NCI-H1694 treated with DMSO at 0.1 percent for 48 hours (cell line): ENCODE measurements at regions not wholly inside any gene's neighbourhood (a gene's known extent, or its start where the extent isn't known, plus 50 kb on each side); places are given as distances from the start of the nearest gene placed in this dataset.

Source experiments
- DNase-seq: peaks from one replicate; lab custom pipeline; 2025; lab: John Stamatoyannopoulos, UW

DNA sequence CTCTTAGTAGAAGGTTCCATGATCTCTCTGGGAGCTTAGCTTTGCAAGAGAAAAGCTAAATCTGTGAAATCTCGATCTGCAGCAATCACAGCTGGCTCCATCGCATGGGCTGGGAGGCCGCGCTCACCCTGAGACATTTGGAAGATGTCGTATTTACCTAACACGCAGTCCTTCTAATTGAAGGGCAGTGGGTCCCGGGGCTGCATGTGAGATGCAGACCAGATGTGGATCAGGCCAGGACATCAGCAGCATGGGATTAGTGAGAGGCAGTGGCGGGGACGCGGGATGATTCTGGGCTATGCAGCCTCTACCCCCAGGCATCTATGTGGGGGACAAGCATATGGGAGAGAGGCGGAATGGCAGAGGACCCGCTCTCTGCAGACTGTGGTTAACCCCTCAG is 312.4 kb upstream of the RTL1 start:
- DNase-seq: no peak

DNA sequence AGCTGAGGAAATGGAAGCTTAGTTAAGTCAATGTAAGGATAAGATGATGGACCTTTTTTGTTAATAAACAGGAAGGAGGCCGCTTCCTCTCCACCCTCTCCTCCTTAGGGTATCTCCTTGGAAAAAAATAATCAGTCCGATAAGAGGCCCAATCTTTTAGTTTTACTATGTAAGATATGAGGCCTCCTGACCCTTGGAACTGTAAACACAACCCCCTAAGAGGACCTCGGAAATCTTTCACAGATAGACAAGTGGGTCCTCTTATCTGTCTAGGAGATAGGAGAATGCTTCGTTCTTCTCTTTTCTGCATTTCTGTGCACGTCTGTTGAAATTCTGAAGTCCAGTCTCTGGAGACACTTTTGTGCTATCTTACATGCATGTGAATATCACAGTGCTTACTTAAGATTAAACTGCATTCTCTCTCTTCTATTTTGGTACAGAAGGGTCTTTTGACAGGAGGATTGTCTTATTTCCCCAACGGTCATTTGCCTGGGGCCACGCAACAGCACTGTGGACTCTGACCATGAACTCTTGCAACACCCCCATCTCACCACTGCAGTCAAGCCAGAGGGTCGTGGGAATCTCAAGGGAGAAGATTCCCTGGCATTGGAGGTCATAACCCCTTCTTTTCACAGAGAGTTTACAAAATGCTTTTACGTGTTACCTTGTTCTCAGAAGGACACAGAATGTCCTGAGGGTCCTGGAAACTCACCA is 313.0 kb upstream of the RTL1 start:
- no peak for DNase-seq

DNA sequence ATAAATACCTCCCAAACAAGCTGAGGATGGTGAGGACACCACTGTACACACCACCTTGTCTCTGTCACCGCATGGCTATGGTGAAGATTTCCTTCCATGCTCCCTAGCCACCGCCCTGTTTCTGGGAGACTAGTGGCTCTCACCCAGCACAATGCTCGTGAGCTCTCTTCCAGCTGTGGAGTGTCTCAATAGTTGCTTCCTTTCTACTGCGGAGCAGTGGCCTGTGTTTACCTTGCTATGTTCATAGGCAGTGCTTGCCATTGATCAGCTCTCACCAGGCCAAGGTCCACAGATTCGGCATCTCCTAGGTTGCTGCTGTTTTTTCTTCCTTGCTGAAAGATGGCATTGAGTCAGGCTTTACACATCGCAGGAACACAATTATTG is 313.6 kb upstream of the RTL1 start:
- DNase-seq: no peak

DNA sequence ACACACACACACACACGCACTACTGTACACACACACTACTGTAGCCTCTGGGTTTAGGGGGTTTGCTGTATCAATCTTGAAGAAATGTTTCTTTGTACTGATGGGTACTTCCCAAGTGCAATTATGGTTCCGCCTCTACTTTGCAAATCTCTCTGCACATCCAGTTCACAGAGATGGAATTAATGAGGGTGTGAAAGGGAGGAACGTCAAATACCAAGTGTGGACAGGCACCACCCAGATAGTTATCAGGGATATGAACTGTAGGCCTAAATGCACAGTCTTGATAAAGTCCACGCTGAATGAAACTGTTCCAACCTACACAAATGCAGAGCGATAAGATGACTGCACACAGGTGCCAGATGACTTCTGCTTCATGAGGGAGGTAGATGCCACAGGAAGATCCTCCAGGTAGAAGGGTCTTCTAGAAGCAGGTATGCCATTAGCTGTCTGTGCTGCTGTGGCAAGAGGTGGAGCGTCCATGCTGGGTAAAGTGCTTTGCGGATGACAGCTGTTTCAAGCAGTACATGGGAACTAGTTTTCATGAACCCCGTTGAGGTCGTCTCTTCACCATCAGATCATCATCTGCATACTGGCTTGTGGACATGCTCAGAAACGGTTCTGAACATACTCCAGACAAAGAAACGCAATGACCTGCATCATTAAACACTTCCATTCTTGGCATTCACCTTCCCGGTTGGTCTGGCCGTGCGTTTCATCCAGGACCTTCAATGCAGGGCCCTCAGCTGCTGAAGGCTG is 314.3 kb upstream of the RTL1 start:
- DNase-seq: no peak

DNA sequence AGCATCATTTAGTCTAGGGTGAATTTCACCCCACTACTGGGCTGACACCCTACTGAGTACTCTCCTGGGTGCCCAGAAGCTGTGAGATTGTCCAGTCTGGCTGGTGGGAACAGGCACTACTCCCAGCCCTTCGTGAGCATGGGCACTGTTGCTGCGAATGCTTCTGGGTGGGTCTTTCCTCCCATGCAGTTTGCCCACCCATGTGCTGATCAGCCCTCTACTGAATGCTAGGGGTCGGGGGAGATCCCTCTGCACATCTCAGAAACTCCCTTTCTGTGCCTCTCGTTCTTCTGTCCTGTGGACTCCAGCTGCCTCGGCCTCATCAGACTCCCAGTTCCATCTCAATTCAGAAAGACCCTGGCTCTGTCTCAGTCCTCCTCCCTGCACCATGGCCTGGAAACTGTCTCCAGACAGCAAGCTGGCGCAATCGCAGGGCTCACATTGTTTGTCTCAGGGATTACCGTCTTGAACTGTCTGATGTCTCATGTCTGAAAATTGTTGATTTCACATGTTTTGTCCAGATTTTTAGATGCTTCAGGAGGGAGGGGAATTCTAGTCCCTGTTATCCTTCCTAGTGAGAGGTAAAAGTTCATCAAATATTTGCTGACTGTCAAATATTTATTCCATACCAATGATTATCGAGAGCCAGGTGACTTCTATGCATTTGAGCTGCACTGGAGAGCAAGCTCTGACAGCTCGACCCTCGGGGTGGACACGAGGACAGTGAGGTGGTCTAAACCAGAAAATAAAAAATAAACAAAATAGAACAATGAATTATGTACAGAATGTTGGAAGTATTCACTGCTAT is 316.6 kb upstream of the RTL1 start:
- no peak for DNase-seq

DNA sequence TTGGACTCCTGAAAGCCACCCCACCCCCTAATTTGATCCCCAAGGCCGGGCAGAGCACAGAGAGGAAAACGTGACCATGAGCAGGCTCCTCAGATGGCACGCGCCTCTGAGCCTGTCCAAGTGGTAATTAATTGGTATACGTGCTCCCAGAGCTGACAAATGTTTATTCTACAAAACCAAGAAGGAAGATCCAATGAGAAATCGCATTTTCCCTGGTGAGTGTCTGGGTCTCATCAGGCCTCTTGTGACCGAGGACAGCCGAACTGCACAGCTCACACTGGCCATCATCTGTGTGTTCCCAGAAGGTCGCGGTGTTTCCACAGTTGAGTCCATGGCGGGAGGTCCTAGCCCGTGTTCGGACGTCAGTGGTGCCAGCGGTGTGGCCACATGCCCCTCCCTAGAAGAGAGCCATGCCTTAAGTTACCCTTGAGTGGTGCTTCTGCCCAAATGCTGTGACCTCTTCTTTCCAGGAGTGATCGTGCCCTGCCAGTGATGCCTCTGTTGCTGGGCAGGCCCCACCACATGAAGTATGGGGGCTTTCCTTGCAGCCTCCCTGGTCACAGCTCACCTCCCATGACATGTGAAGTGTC is 317.5 kb upstream of the RTL1 start:
- DNase-seq: no peak

DNA sequence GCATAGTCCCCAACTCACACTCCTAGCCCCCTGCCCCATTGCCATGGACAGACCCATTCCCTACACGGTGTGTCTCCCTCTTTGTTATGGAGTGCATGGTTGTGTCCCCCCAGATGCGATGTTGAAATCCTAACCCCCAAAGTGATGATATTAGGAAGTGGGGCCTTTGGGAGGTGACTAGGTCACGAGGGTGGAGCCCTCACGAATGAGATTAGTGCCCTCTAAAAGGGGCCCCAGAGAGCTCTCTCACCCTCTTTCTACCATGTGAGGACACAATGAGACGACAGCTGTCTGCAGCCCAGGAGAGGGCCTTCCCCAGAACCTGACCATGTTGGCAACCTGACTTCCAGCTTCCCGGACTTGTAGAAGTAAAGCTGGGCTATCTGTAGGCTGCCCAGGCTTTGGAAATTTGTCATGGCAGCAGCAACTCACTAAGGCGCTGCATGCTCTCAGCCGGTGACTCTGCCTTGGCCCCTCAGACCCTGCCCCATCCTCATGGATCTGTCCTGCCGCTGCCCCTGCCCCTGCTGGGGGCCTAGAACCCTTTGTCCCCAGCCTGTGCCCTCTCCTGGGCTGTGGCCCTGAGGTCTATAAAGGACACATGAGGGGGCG is 318.1 kb upstream of the RTL1 start:
- no peak for DNase-seq

DNA sequence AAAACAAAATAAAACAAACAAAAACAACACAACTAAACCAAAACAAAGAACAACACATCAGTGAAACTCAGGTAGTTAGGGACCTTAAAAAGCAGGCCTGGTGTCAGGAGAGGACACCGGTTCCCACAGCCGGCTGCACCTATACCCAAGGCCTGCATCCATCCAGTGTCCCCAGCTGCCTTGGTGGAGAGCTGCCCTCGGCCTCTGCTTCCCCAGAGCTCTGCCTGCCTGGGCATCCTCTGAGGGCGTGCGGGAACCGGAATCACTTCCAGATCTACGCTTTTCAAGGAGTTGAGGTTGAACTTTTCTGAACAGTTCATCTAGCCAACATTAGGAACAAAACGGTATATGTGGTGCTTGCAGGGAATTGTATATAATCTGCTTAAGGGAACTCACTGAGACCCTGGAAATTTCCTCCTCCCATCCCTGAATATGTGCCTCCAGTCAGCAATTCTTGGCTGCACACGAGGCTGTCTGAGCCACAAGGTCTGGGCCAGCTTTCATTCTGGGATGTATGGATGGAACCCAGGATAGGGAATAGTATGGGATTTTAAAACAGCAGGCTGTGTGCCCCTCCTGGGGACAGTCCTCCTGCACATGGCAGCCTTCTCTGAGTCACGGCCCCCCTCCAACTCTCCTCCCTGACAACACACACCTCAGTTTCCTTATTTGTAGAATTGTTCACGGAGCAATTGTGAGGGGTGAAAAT is 319.0 kb upstream of the RTL1 start:
- no peak for DNase-seq

DNA sequence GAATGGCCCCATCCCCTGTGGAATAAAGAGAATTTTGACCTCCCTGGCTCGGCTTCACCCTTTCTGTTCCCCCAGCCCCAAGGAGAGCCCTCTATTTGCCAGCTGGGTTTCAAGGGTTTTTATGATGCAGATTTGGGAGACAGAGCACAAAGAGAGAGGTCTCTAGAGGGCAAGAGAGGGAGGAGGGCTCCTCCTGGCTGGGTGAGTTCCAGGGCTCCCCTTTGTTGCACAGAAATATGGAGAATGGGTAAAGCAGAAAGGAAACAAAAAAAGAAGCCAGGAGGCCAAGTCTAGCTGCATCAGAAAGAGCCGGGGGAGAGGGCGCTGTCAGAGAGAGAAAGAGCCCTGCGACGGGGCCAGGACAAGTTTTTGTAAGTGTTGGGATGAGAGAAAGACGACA is 319.6 kb upstream of the RTL1 start:
- no peak for DNase-seq

DNA sequence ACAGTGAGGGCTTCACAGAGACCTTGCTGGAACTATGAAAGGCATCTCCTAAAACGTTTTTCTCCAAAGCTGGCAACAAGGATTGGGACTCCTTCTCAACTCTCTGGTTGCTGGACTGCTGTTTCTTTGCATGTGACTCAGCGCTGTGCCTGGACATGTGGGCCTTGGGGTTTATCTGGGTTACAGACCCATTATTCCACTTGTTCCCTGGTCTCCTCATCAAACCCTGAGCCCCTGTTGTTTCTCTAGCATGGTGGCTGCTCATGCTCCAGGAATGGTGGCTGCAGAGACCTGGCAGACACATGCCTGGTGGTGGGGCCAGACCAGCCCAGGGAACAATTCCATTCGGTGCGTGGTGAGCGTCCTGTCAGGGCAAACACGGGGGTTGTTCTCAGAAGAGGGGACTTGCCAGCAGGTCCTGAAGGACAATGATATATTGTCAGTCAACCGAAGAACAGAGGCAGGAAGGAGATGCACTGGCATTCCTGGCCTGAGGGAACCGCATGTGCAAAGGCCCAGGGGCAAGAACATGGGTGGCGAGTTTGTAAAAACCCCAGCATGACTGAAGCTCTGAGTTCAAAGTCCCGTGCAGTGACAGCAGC is 320.1 kb upstream of the RTL1 start:
- no peak for DNase-seq

DNA sequence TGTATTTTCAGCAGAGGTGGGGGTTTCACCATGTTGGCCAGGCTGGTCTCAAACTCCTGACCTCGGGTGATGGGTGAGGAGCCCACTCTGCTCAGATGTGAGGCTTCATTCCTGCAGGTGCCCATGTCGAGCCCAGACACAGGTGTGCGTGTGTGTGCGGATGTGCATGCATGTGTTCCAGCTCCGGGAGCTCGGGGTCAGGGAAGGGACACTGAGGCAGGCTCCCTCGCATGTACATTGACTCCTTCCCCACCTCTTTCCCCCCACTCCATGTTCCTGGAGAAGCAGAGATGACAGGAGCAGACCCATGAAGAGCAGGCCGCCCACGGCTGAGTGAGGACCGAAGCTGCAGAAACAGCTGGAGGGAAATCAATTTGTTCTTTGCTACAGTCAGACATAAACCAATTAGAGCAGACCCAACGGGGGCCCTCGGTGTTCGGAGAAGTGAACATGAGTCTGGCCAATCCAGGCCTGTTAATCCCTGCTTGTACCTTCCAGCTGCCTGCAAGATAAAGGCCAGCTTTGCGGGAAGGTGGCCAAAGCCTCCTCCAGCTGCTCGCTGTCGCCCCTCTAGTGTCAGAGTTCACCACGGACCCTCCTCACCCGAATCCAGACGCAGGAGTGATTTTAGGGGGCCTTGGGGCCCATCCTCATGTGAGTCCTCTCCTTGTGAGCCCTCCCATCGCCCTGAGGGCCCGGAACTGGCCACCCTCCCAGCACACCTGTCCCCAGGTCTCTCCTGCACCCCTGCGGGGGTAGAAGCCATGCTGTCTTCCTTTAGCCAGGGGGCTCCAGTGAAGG is 321.0 kb upstream of the RTL1 start:
- DNase-seq: no peak

DNA sequence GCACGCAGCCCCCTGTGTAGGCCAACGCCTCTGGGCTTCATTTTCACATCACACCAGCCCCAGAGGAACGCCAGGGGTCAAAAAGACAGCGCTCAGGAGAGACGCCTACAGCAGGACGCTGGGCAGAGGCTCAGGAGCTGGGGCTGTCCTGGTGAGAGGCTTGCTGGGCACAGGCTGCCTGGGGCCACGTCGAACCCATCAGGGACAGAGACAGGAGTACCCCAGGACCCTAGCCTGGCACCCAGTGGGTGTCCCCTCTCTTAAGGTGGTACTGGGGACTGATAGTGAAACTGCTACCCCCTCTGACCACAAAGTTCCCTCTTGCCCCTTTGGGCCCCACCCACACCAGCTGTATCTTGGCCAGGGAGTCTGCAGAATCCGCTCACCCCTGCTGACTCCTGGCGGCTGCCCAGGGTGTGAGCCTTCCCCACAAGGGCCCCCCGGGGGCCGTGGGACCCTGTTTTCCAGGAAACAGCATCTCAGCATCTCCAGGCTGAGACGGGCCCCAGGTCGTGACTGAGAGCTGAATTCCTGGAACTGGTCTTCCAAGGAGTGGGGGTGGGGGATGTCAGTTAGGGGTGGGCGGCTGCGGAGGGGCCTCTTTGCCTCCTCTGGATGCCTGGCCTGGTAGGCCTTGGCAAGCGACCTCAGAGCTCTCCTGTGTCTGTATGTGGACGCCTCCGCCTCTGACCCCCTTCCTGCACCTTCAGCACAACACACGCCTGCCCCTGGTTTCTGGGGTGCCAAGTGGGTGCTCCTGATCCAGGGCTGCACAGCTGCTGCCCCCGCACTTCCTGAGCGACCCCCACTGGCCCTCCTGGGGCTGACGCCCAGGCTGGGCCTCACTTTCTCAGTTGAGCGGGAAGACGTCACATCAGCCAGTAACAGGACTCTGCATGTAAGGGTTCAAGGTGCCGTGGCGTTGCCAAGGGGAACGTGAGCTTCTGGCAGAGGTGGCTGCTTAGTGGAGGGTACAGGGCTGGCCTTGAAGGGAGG is 321.9 kb upstream of the RTL1 start:
- DNase-seq: no peak

DNA sequence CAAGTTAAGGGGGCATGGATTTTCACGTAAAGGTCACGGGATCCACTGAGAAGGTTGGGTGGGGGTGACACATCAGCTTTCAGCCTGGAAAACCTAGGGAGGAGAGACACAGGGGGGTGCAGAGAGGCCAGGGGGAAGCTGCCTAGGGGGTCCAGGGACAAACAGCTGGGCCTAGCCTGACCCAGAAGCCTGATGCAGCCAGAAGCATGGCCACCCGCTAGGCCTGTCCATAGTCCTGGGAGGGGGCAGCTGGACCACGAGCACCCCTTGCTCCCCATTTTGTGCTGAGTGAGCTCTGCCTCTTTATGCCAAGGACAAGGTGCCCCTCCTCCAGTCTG is 322.7 kb upstream of the RTL1 start:
- no peak for DNase-seq

DNA sequence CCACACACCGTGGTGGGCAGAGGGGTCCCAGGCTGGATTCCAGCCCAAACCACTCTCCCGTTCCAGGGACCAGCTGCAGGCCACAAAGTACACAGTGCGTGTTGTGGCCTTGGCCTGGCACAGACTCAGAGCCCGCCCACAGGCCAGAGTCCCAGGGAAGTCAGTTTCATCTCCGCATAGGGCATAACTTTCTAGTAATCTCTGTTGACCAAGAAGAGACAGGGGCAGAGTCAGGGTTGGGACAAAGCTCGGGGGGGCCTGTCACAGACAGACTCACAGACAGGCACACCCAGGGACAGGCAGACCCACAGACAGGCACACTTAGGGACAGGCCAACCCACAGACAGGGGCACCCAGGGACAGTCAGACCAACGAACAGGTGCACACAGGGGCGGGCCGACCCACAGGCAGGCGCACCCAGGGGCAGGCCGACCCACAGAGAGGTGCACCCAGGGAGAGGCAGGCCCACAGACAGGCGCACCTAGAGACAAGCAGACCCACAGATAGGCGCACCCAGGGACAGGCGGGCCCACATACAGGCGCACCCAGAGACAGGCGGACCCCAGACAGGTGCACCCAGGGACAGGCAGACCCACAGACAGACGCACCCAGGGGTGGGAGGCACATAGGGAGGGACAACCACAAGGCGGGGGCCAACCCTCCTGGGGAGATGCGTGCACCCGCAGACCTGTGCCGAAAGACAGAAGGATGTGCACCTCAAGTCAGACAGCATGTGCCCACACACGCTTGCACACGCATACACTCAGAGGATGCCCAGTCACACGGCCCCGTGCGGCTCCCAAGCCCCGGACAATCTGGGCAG is 323.3 kb upstream of the RTL1 start:
- DNase-seq: no peak

DNA sequence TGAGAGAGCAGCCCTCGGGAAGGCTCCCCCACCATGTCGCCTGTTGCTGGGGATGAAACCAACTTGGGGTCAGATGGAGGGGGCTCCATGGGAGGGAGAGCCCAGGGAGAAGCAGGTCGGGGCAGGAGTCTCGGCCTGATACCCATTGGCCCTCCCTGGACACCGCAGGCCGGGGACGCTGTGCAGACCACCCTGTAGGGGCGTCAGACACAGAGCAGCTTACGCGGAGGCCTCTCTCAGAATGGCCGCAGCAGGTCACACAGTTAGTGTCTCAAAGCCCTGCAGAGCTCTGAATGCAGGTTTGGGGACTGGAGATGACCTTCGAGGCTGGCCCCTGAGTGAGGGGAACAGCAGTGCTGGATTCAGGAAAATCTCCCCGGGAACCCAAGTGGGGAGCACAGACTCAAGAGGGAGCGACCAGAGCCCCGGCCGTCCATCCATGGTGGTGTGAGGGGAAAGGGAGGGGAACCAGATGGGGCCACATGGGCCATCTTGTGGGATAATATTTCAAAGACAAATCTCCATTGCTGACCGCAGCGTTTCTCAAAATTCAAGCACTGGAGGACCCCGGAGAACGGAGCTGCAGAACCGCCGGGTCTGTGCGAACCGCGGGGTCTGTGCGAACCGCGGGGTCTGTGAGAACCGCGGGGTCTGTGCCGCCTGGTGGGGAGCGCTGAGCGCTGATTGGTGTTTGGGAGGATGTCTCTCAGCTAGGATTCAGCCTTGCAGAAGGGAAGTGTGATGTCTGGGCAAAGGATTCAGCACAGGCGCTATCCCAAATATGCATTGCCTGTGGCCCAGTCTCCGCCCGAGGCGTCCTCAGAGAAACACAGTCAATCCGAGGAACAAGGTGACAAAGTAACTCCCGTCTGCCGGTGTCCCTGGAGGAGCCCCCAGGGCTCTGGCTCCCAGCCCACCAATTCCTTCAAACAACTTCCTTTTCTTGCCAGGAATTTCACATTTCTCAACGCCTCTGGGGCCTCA is 324.4 kb upstream of the RTL1 start:
- no peak for DNase-seq

DNA sequence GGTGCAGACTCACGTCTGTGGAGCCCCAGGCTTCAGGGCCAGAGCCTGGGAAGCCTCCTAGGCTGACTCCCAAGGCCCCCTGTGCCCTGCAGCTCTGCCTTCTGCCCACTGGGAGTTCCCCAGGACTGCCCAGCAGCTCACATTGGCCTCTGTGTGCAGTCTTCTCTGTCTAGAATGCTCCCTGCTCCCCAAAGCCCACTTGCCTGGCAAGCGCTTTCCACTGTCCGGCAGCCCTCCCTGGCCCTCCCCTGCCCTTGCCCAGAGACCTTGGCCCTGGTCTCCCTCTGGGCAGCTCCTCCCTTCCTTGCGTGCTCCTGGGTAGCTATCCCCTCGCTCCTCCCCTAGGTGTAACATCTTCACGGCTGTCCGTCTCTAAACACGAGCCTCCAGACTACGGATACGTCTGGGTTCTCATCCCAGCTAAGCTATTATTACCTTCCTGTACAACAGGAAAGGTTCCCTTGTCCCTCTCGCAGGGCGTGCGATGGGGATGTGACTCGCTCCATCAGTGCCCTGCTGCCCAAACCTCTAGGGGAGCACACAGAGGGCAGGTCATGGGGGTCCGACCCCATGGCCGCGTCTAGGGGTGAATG is 325.5 kb upstream of the RTL1 start:
- no peak for DNase-seq

DNA sequence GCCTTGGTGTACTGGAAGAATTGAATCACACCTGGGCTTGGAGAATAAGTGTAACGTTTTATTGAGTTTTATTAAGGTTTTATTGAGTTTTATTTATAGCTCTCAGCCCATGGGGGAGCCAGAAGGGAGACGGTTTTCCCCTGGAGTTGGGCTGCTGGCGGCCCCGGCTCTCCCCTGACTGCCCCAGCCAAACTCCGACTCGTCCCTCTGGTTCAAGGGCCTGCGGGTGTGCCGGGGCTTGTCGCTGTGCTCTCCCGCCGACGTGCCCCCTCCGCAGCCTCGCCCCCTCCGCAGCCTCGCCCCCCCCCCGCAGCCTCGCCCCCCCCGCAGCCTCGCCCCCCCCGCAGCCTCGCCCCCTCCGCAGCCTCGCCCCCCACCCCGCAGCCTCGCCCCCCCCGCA is 326.1 kb upstream of the RTL1 start:
- DNase-seq: no peak
